GM23248 (cell line): ENCODE measurements at regions not wholly inside any gene's neighbourhood (a gene's known extent, or its start where the extent isn't known, plus 50 kb on each side); places are given as distances from the start of the nearest gene placed in this dataset.

ENCODE experiments used
- EZH2 ChIP-seq: fragments of 200-600 bp; sonication (generic); IDR thresholded peaks from 2 replicates; pipeline ENCODE4 v1.6.1; 2018; ENCODE audit warnings: antibody characterized with exemption, mild to moderate bottlenecking; ENCODE audit not compliant: insufficient read depth, poor library complexity, severe bottlenecking
- EZH2phosphoT487 ChIP-seq: fragments of 200-600 bp; sonication (generic); IDR thresholded peaks from 2 replicates; pipeline ENCODE4 v1.6.1; 2018; ENCODE audit warnings: antibody characterized with exemption, moderate library complexity, mild to moderate bottlenecking, low read depth; ENCODE audit not compliant: insufficient read depth

DNA sequence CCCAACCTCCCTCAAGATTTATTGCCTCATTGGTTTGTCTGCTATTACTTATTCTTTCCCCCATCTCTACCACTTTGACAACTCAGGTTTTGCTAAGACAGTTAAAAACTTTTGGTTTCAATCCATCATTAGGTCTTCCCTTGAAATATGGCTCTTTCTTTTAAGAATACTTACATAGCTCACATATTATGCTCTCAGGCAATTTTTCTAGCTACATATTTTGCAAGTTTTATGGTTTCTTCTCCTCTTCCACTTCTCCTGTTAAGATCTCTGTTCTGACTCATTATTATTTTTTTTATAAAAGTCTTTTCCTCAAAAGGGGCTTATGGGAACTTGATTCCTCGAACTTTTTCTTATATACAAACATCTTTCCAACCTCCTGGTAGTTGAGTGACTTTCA lies 192.4 kb upstream of the MPPED2 start:
- TF ChIP-seq EZH2 (no peak), EZH2phosphoT487 (no peak)
